ENCODE measurements at regions not wholly inside any gene's neighbourhood (a gene's known extent, or its start where the extent isn't known, plus 50 kb on each side); places are given as distances from the start of the nearest gene placed in this dataset.

DNA sequence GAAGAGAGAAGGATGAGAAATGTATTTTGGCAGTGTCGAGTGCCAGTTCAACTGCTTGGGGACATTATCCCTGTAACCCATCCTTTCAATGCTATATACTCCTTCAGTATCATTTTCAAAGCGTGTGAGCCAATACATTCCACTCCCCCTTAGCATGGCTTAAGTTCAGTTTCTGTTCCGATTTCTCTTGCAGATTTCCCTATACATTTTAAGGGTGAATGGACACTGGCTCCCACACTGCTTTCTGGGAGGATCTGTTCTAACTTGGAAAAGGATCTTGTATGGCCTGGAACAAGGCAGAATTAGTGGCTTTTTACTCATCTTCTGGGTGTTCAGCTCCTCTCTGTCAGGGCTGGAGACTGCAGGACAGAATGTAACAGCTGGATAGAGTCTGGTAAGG is 333.8 kb downstream of the HAPSTR1 start:
- DNase-seq: no peak

DNA sequence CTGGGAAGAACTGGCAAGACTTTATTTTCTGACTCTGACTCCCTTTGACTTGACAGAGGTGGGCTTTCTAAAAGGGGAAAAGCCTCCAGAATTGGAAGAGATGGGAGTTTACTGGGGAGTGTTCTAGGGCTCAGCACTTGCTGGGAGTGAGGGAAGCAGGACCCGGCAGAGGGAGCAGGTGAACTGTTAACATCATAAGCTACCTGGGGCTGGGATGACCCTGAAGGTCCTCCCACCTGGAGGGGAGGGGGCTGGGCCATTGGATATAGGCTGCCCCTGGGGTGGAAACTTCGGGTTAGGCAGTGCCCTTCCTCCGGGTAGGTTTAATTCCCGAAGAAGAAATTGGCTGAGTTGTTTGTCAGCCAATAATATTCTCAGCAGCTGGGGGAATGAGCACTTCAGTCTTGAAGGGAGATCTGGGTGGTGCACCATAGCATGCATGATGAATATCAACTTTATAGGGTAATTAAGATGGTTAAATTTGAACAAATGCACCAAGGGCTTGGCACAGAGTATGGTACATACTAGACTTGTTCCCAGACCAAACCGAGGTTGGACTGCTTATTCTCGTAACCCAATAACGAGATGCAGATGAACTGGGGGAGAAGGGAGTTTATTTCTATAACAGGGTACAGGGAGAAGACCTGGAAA is 337.0 kb downstream of the HAPSTR1 start:
- DNase-seq: no peak

GRCh38 chr16:9429646-9430330 is 338.3 kb downstream of the HAPSTR1 start:
- no peak for DNase-seq

DNA sequence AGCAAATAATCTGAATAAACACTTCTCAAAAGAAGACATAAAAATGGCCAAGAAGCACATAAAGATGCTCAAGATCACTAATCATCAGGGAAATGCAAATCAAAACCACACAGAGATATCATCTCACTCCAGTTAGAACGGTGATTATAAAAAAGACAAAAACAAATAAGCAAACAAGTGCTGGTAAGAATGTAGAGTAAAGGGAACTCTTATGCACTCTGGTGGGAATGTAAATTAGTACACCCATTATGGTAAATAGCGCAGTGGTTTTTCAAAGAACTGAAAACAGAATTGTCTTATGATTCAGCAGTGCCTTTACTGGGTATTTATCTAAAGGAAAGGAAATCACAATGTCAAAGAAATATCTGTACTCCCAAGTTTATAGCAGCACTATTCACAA is 343.2 kb downstream of the HAPSTR1 start:
- no peak for DNase-seq

DNA sequence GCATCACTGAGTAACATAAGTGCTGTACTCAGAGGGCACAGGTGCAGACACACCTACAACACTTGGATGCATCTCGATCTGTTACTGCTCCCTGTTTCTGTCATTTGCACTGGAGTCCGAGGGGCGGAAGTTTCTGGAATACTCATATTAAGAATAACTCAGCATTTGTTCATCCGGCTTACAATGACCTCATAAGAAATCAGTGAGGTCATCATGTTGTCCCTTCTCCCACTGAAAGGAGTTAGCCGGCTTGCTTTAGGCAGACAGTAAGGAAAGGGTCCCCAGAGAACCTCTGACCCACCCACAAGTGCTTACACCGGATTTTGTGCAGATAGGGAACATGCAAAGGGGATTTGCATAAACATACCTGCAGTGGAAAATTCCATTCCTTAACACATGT is 344.7 kb downstream of the HAPSTR1 start:
- DNase-seq: no peak

GRCh38 chr16:9437115-9437514 is 345.7 kb downstream of the HAPSTR1 start:
- no peak for DNase-seq

DNA sequence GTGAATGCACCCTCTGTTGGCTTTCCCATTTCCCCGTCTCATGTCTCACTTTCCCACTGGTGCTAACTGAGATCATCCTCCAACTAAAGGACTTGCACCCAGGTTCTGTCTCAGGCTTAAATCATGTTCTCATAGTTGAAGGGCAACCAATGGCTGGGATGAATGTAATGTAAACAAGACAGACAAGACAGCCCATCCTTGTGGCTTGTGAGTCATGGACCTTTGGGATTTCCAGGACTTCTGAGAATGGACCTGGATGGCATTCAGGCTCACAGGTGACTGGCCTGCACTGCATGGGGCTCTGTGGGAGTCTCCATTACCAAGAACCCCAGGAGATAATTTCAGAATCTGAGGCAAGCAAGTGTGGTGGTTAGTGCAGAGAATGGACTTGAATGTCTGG is 347.5 kb downstream of the HAPSTR1 start:
- DNase-seq: no peak

DNA sequence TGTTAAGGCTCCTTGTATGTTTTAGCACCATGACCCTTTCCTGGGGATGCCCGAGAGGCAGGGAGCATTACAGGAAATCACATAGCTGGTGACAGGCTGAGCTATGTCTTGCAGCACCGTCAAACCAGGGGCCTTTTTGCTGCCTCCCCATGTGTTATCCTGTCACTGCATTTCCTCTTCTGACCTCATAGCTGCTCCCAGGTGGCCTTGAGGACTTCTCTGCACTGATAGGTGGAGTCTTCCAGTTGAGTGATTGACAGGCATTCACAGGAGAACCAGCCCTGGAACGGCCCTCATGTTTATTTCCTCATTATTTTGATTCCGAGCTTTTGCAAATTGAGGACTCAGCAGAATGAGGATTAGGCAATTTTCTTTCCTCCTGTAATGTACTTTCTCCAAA is 349.6 kb downstream of the HAPSTR1 start:
- no peak for DNase-seq

DNA sequence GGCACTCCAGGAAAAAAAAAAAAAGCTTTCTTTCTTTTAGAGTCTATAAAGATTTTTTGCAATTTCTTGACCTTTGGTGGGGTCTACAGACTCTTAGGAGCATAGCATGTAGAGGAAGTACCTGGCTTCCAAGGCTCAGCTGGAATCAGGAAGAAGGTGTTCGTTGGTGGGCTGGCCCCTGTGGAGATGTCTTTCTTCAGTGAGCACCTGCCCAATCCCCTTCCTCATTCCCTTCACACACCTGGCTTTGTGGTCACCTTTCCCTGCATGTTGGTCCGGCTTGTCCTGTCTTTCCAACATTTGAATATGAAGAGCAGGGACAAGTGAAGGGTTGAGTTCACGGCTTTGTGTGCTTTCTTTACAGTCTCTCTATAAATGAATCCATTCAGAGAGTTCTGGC is 352.4 kb downstream of the HAPSTR1 start:
- DNase-seq: no peak

DNA sequence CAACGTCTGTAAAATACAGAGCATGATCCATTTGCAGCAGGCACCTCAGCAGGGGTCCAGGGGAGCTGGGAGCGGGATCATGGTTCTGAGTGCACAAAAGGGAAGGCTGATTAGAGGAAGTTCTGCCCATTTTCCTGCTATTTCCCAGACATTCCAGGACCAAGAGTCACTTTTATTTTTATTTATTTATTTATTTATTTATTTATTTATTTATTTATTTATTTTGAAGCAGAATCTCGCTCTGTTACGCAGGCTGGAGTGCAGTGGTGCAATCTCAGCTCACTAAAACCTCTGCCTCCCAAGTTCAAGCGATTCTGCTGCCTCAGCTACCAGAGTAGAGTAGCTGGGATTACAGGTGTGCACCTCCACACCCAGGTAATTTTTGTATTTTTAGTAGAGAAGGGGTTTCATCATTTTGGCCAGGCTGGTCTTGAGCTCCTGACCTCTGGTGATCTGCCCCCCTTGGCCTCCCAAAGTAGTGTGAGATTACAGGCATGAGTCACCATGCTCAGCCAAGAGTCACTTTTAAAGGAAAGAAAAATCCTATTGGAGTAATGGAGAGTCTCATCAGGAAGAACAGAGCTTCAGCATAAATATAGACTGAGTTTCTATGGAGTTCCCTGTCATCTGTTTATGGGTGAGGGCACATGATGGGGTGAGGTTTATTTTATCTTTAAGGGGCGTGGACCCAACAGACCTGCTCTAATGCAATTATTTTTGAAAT is 355.2 kb downstream of the HAPSTR1 start:
- DNase-seq: no peak

- no peak for DNase-seq
Measured at GRCh38 chr16:9447195-9447551, 355.7 kb downstream of the HAPSTR1 start.

DNA sequence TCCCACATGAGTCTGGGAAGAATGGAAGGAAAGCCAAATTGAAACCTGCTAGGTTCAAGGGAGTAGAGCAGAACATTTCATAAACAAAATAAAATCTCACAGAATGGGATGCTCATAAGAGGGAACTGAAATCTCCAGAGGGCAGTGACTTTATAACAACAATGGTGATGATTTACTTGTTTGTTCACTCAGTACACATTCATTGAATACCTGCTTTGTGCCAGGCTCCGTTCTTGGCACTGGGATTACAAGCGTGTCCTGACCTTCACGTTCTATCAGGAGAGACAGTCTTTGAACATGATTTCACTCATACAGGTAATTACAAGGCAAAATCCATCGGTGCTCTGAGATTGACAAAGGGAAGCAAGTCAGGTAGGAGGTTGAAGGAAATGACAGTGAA is 356.3 kb downstream of the HAPSTR1 start:
- DNase-seq: no peak

DNA sequence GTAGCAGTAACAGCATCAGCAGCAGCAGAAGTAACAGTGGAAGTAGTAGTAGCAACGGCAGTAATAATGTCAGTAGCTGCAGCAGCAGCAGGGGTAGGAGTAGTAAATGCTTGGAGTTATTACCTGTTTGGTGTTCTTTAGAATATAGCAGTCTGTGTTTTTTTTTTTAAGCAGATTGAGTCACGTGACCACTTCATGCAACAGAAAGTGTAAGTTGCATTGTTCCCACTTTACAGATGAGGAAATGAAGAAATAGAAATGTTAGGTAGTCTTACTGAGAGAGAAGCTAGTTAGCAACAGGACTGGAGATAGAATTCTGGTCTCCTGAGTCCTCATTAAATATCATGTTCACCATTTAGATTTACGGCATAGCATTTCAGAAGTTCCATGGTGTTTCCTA is 358.2 kb downstream of the HAPSTR1 start:
- DNase-seq: no peak

- no peak for DNase-seq
Measured at GRCh38 chr16:9457215-9457614, 365.8 kb downstream of the HAPSTR1 start.

GRCh38 chr16:9458816-9459215 is 367.4 kb downstream of the HAPSTR1 start:
- DNase-seq: no peak

GRCh38 chr16:9462984-9463383 is 371.5 kb downstream of the HAPSTR1 start:
- DNase-seq: no peak

- DNase-seq: no peak
Measured at GRCh38 chr16:9463461-9463860, 372.0 kb downstream of the HAPSTR1 start.

DNA sequence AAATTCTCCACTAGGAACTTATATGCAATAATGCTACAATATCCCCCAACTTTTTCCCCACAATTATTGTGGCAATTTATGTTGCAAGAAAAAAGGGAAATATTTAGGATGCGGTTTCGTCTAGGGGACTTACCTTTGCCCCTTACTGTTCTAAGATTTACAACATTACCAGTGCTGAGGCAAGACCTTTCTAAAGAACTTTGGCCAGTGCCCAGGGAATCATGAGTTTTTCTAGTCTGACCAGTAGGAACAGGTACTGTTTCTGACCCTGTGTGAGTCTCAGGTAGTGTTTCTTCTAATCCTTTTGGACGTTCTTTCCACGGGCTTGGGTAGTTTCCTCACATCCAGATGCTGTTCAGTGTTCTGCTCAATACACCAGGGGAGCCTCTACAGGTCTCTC is 373.7 kb downstream of the HAPSTR1 start:
- DNase-seq: no peak

DNA sequence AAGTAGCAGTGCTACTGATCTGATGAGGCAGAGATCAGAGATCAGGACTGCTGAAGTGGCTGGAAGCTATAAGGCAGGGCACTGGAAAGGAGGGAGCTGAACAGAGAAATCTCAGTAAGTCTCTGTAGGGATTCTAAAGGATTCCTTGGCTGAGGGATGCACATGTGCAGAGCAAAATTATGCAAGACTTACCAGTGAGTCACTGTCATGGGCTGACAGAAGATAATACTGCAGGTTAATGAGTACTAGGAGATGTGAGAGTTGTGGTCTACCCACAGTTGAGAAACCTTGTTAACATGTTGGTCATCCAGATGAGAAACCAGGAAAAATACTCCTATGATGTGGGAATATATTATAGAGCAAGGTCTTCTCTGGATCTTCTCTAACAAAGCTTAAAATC is 378.1 kb downstream of the HAPSTR1 start:
- DNase-seq: no peak

GRCh38 chr16:9476744-9477143 is 385.3 kb downstream of the HAPSTR1 start:
- no peak for DNase-seq

- no peak for DNase-seq
Measured at GRCh38 chr16:9479008-9479407, 387.6 kb downstream of the HAPSTR1 start.

- no peak for DNase-seq
Measured at GRCh38 chr16:9480503-9480902, 389.1 kb downstream of the HAPSTR1 start.

GRCh38 chr16:9481747-9482730 is 390.6 kb downstream of the HAPSTR1 start:
- DNase-seq: no peak

All from NCI-H2107 (cell line).